HG02973 (cell line): ENCODE measurements at regions not wholly inside any gene's neighbourhood (a gene's known extent, or its start where the extent isn't known, plus 50 kb on each side); places are given as distances from the start of the nearest gene placed in this dataset.

ENCODE experiments used
- ATAC-seq: cut with Tn5 transposase; IDR thresholded peaks from one replicate; pipeline ENCODE4 v1.9.1; 2021; ENCODE audit warnings: moderate library complexity; ENCODE audit not compliant: unreplicated experiment

DNA sequence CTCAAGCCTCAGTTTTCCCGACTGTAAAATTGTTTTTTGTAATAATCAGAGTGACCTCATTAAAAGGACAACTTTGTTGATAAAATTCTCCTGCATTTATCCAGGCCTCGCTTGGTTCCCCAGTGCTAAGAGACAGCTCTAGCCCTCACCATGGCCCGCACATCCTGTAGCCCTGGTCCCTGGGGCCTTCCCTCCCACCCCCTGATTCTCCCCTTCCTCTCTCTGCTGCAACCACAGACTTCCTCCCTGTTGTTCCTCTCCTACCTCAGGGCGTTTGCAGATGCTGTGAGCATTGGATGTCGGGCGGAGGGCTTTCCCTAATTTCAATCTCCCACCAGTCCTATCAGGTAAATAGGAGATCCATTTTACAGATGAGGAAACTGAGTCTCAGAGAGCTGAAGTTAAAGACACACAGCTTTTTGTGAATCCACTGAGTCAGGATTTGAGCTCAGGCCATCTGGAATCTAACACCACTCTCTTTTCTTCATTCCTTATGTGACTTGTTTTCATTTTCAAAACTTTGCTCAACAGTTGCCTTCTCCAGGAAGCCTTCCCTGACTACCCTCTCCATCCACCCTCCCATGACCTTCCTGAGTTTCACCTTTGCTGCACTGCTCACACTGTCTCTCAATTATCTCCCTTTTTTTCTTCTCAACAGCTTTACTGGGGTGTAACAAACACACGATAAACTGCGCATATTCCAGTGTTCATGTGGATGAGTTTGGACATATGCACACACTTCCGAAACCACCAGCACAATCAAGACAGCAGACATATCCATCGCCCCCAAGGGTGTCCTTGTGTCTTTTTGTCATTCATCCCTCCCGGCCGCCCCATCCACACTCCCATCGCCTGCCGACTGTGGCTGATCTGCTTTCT lies 107.1 kb downstream of the CEBPB start:
- no peak for ATAC-seq

DNA sequence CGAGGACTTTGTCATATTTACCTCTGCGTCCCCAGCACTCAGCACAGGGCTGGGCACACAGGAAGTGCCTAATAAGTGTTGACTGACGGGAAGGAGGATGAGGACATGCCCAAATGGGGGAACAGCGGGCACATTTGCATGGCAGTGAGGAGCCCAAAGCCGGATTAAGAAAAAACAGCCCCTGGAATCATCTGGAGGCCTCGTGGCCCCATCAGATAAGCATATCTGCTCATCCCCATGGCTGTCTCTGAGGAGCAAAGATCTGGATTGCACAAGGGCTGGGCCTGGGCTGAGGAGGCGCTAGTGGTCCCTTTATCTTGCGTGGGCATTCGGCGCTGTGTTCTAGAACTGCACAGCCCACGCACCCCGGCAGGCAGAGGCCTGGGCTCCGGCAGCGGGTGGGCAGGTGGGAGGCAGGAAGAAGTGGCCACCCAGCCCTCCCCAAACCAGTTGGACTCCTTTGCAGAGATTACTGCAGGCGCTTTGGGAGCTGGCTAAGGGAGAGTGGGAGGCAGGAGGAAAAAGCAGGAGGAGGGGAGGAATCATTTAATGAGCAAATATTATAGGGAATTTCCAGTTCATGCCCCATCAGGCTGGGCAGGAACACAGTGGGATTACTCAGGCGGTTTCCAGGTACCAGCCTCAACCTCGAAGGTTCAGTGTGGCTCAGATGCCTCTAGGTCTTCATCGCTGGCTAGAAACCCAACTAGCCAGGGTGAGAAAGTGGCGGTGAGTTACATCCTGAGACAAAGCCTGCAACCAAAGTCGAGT lies 108.1 kb downstream of the CEBPB start:
- ATAC-seq: no peak

DNA sequence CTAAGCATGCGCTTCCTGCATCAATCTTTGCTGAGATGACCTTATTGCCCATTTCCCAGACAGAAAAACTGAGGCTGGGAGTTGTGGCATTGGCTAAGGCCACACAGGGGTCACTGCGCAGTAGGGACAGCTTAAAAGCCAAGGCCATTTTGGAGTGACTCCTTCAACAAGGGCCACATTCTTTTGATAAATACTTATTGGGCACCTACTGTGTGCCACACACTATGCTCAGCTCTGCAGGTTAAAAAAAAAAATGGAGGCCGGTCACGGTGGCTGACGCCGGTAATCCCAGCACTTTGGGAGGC lies 108.6 kb downstream of the CEBPB start:
- ATAC-seq: no peak

- no peak for ATAC-seq
Measured at GRCh38 chr20:50301165-50301564, 110.5 kb downstream of the CEBPB start.

DNA sequence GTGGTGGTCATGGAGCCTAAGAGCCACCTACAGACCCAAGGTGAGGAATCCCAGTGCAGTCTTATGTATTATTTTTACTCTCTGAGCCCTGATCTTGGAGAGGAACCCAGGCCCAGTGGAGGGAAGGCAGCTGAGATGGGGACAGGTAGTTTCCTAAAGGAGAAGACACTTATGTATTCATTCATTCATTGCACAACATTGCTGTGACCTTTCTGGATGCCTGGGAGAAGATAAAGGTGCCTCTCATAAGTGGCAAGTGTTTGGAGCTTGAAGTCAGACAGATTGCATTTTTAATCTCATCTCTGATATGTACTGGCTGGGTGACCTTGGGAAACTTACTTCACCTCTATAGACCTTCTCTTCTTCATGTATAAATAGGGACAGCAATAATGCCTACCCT lies 111.1 kb downstream of the CEBPB start:
- no peak for ATAC-seq

- ATAC-seq: no peak
Measured at GRCh38 chr20:50302341-50303057, 111.9 kb downstream of the CEBPB start.

DNA sequence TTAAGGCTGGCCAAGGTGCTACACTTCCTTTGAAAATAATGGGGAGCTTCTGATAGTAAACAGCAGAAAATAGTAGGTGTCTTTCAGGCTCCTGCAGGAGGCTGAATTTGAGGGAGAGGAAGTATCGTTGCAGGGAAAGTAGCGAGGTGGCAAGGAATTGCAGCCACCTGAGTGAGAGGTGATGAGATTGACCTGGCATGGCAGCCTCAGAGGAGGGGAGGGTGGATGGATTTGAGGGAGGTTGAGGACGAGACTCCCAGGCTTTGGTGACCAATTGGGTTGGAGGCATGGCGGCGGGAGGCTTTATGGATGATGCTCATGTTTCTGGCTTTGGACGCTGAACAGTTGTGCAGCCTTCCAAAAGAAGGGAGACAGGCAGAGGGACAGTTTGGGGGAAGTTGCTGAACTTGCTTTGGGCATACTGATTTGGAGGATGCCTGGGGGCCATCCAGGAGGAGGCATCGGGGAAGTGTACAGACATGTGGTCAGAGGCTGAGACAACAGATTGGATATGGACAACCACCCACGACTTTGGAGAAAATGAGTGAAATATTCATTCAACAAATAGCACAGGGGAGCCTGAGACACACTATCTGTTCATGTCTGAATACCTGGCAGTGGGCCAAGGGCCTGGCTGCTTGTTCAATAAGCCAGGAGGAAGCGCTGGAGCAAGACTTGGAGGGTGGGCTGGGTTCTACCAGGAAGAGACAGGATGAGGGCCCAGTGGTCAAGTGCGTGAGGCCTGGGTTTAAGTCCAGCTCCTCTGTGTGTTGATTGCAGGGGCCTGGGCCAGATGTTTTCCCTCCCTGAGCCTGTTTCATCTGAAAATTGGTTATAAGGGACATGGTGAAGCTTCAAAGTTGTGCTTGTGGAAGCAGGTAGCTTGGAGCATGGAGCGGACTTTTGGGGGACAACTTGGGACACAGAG lies 113.2 kb downstream of the CEBPB start:
- ATAC-seq: no peak

GRCh38 chr20:50304501-50304856 lies 113.8 kb downstream of the CEBPB start:
- no peak for ATAC-seq

- ATAC-seq: no peak
Measured at GRCh38 chr20:50304923-50305635, 114.4 kb downstream of the CEBPB start.

- ATAC-seq: no peak
Measured at GRCh38 chr20:50305636-50306477, 115.2 kb downstream of the CEBPB start.

- no peak for ATAC-seq
Measured at GRCh38 chr20:50306478-50307423, 116.1 kb downstream of the CEBPB start.

DNA sequence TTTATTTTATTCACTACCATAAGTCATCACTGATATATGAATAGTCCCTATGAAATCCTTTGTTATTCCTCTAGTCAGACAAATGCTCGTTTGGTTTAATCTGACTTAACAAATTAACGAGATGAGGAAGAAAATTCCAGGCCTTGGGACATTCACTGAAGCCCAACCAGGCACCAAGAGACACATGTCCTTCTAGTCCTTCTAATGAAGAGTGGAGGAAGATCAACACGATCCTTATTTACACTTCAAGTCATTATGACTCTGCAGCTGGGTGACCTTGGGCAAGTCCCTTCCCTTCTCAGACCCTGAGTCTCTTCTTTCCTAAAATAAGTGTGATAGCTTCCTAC lies 117.5 kb downstream of the CEBPB start:
- ATAC-seq: no peak

DNA sequence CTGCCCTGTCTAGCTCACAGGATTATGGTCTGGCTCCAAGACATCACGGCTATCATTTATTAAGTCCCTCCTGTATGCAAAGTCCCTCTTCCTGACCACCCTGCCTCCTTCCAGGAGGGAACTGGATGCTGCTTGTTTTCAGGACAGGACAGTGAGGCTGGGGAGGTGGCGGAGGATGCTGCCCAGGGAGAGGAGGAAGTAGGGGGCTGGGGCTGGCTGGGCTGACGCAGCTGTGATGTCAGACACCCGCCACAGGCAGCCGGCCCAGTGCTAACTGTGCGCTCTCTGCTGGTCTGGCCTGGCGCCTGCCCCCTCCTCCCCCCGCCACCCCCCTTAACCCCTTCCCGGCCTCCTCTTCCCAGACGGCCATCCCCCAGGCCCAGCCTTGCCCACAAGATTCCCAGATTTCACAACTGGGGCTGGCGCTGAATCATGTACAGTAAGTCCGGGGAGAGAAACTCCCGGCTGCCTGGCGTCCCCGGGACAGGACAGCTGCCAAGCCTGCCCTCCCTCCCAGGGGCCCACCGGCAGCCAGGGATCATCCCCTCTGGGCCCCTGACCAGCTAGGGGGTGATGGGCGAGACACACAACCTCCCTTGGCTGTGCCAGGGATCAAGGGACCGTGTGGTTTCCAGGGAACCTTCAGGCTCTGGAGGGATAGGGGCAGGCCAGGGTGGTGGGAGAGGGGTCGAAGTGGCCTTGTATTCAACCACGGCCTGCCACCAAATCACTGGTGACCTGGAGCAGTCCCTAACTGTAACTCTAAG lies 118.1 kb downstream of the CEBPB start:
- no peak for ATAC-seq

DNA sequence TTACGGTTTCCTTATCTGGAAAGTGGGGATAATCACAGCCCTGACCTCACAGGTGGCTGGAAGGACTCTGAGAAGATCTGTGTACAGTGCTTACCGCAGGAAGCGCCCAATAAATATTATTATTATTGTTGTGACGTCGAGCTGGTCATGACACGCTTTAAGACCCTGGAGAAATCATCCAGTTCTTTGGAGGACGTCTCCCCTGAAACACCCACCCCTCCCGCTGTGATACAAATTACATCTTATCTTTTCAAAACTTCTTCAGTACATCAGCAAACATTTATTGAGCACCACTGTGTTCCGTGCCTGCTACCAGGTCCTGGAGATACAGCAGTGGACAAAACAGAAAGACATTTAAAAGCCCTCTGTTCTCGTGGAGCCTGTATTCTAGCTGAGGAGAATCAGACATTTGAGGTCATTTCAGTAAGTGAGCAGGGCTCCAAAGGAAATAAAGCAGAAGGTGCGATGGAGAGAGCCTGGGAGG lies 118.7 kb downstream of the CEBPB start:
- ATAC-seq: no peak

DNA sequence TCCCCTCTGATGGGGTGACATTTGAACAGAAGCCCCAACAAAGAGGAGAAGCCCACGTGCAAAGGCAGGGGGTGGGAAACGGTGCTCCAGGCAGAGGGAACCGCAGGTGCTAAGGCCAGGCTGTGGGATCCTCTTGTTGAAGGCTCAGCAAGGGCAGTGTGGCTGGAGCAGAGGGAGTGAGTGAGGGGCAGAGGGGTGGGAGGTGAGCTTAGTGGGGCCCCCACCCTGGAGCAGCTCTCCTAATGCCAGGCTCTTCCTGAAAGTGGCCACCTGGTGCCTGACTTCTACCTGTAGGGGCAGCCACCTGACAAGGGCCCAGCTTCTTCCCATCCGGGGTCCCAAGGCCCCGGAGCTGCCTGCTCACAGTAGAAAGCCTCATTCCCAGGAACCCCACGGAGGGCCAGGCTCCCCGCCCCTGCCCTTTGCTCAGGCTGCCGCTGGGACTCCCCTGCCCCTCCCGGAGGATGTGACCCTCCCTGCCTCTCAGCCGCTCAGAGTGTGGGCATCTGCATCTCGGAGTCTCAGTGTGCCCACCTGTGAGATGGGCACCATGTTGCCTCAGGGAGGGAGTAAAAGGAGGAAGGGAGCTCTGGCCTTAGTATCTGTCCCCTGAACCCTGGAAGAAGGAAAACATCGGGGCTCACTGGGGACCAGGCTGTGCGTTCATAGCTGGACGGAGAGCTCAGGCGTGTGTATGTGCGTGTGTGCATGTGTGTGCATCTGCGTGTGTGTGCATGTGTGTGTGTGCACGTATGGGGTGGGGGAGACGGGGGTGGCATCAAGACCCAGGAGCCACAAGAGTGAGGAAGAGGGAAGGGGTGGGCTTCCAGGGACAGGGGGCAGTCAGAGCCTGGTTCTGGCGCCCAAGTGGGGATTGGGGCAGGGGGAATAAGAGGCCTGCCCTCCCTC lies 119.4 kb downstream of the CEBPB start:
- ATAC-seq: no peak

DNA sequence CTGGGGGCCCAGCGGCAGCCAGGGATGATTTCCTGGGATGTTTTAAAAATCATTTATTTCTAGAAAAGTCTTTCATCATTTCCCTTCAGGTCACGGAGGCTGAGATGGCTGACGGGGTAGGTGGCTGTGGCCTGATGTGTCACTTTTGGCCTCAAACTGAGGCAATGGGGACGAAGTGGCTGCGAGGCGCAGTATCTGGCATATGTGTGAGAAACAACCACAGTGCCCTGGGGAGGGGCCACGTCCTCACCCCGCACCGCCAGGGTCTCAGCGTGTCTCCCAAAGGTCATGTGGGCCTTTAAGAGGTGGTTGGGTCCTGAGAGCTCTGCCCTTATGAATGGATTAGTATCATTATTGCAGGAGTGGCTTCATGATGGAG lies 120.0 kb downstream of the CEBPB start:
- no peak for ATAC-seq
